Activated CD4-positive, alpha-beta T cell treated with anti-CD3 and anti-CD28 coated beads, Interleukin-2, amount 10 ng/mL, durations not matched to agents 7 days and 5 days (primary cell): ENCODE measurements at regions not wholly inside any gene's neighbourhood (a gene's known extent, or its start where the extent isn't known, plus 50 kb on each side); places are given as distances from the start of the nearest gene placed in this dataset.
"Not testable (repeated sequence)": the region's sequence is repeated elsewhere in the genome, so short reads cannot be mapped to it uniquely, and the experiment has no call there.

Source experiments
- CTCF ChIA-PET: fragments of 350-600 bp; sonication (Branson Sonifier 250); formaldehyde crosslinking; loops from one replicate; lab custom pipeline; 2021; ENCODE audit warnings: antibody characterized with exemption; lab: Charles Lee
- POLR2A ChIA-PET: fragments of 350-600 bp; sonication (Branson Sonifier 250); formaldehyde crosslinking; loops from one replicate; lab custom pipeline; 2021; ENCODE audit warnings: antibody characterized with exemption; lab: Charles Lee
- DNase-seq: peaks from one replicate; pipeline ENCODE4 v3.0.0-alpha.2; 2020
- H3K27ac Mint-ChIP-seq: one replicate; pipeline ENCODE4 v1.8.0; 2021; ENCODE audit warnings: mild to moderate bottlenecking, moderate library complexity, mixed read lengths
- H3K27me3 Mint-ChIP-seq: one replicate; pipeline ENCODE4 v1.8.0; 2021; ENCODE audit warnings: mixed read lengths
- H3K36me3 Mint-ChIP-seq: one replicate; pipeline ENCODE4 v1.8.0; 2021; ENCODE audit warnings: low read depth, mixed read lengths
- H3K4me1 Mint-ChIP-seq: one replicate; pipeline ENCODE4 v1.8.0; 2021; ENCODE audit warnings: mixed read lengths
- H3K4me3 Mint-ChIP-seq: one replicate; pipeline ENCODE4 v1.8.0; 2021; ENCODE audit warnings: mild to moderate bottlenecking, moderate library complexity, mixed read lengths
- H3K9me3 Mint-ChIP-seq: one replicate; pipeline ENCODE4 v1.8.0; 2021; ENCODE audit warnings: mixed read lengths

DNA sequence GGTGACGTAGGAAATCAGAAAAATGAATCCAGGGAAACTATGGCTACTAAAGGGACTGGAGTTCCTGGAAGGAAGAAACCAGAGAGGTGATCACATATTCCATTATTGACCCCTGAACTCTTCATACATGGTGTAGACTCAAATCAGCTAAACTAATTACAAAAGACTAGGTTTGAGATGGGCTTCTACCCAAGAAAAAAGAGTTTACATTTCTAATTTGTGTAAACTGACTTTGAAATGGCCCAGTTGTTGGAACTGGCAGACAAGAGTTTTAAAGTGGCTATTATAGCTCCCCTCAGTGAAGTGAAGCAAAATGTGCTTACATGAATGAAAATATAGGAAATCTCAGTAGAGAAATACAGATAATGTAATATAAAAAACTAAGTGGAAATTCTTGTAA is 1619.4 kb upstream of the SEL1L start:
- POLR2A ChIA-PET, result no interaction called here
- CTCF ChIA-PET, result no interaction called here

DNA sequence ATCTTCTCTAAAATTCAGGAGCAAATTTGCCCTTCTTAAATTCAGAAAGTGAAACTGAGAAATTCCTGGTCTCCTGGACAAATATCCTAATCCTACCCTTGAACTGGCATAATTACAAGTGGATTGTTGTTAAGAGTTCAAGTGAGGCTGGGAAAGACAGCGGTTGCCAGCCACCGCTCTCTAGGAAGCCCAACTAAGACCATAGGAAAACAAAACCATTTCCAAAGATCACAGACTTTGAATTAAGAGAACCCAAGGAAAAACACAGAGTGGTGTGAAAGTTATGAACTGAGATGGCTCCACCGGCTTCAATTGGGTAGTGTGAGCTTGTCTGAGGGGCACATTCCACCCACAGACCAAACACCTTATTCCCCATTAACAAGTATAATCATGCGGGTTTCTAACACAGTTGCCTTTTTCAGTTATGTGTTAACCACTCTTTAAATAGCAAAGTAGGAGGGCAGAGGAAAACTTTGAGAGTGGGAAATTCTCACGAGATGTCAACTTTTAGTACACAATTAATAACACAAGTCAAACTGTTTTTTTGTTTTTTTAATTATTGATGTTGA is 1628.8 kb upstream of the SEL1L start:
- no peak overlapping the region for H3K27ac Mint-ChIP-seq
- CTCF ChIA-PET, result no interaction called here
- peaks cover 3% of the 10 kb centered on the region for H3K9me3 Mint-ChIP-seq
- POLR2A ChIA-PET, result no interaction called here
- no peaks in the 10 kb centered on the region for H3K27me3 Mint-ChIP-seq
- no peaks in the 10 kb centered on the region for H3K4me1 Mint-ChIP-seq
- H3K36me3 Mint-ChIP-seq, result no peaks in the 10 kb centered on the region
- DNase-seq, result no peak
- no peak overlapping the region for H3K4me3 Mint-ChIP-seq

More for the DNA sequence above, 1619.4 kb upstream of the SEL1L start:
- Mint-ChIP-seq H3K27me3 (no peaks in the 10 kb centered on the region), H3K4me1 (no peaks in the 10 kb centered on the region), H3K4me3 (no peak overlapping the region), H3K9me3 (peaks cover 11% of the 10 kb centered on the region), H3K27ac (no peak overlapping the region), H3K36me3 (no peaks in the 10 kb centered on the region)
- no peak for DNase-seq

DNA sequence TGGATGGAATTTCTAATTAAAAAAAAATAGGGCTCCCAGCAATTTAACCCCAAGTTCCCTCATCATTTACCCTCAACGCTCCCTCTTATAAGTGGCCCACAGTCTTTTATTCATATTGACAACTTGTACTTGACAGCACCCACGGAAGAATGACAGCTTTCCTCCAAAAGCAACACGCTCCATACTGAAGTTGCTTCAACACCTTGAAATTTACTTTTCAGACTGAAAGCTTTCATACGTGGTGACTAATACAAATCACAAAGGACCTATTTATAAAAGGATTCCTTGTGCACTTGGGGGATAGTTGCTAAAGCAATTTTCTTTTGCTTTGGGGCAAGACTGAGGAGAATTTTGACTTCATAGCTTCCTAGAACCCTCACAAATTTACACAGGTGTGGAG is 1629.4 kb upstream of the SEL1L start:
- peaks cover 3% of the 10 kb centered on the region for H3K9me3 Mint-ChIP-seq
- H3K27ac Mint-ChIP-seq, result no peak overlapping the region
- no peaks in the 10 kb centered on the region for H3K27me3 Mint-ChIP-seq
- no peaks in the 10 kb centered on the region for H3K4me1 Mint-ChIP-seq
- CTCF ChIA-PET, result no interaction called here
- POLR2A ChIA-PET, result no interaction called here
- H3K36me3 Mint-ChIP-seq, result no peaks in the 10 kb centered on the region
- no peak for DNase-seq
- no peak overlapping the region for H3K4me3 Mint-ChIP-seq

DNA sequence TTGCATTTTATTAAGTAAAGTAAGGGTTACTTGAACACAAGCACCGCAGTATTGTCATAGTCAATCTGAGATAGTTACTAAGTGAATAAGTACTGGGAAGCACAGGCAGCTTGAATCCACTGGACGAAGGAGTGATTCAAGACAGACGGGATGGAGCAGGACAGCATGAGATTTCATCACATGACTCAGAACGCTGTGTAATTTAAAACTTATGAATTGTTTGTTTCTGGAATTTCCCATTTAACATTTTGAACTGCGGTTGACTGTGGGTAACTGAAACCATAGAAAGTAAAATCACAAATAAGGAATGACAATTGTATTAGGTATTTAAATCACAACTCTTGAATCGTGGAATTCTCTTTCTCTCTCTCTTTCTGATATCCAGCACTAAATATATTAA is 1630.4 kb upstream of the SEL1L start:
- H3K9me3 Mint-ChIP-seq, result peaks cover 3% of the 10 kb centered on the region
- ChIA-PET CTCF (no interaction called here), POLR2A (no interaction called here)
- H3K36me3 Mint-ChIP-seq, result no peaks in the 10 kb centered on the region
- H3K27me3 Mint-ChIP-seq, result no peaks in the 10 kb centered on the region
- H3K4me1 Mint-ChIP-seq, result no peaks in the 10 kb centered on the region
- DNase-seq, result no peak
- no peak overlapping the region for H3K4me3 Mint-ChIP-seq
- H3K27ac Mint-ChIP-seq, result no peak overlapping the region

DNA sequence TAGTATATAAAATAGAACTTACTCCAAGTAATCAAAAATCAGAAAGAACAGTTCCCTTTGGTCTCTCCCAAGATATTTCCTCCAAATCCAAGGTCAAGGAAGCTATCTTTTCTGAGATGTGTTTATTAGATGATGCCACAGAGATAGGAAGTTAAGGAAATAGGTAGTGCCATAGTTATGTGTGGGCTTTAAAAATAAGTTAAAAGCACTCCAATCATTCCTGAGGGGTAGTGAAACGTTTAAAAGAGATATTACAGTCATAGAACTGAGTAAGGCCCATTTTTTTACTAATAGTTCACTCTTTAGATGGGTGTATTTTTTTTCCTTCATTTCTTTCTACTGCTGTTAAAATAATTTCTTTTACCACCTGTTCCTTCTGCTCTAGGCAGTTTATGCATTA is 1630.9 kb upstream of the SEL1L start:
- no peaks in the 10 kb centered on the region for H3K36me3 Mint-ChIP-seq
- no peaks in the 10 kb centered on the region for H3K27me3 Mint-ChIP-seq
- H3K9me3 Mint-ChIP-seq, result peaks cover 3% of the 10 kb centered on the region
- H3K27ac Mint-ChIP-seq, result no peak overlapping the region
- CTCF ChIA-PET, result no interaction called here
- no peaks in the 10 kb centered on the region for H3K4me1 Mint-ChIP-seq
- DNase-seq, result no peak
- POLR2A ChIA-PET, result no interaction called here
- H3K4me3 Mint-ChIP-seq, result no peak overlapping the region

DNA sequence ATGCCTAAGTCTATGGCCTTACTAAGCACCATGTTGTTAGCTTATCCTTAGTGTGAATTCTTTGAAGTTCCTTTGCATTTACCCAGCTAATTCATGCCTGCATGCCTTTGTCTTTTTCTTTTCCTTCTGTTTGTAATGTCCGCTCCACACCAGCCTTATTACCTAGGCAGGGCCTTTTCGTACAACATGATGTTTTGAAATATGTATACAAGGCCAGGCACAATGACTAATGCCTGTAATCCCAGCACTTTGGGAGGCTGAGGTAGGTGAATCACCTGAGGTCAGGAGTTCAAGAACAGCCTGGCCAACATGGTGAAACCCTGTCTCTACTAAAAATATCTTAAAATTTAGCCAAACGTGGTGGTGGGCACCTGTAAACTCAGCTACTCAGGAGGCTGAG is 1636.5 kb upstream of the SEL1L start:
- Mint-ChIP-seq H3K4me1 (no peaks in the 10 kb centered on the region), H3K9me3 (peaks cover 5% of the 10 kb centered on the region), H3K4me3 (no peak overlapping the region), H3K36me3 (no peaks in the 10 kb centered on the region), H3K27me3 (no peaks in the 10 kb centered on the region), H3K27ac (no peak overlapping the region)
- ChIA-PET POLR2A (no interaction called here), CTCF (no interaction called here)
- no peak for DNase-seq

DNA sequence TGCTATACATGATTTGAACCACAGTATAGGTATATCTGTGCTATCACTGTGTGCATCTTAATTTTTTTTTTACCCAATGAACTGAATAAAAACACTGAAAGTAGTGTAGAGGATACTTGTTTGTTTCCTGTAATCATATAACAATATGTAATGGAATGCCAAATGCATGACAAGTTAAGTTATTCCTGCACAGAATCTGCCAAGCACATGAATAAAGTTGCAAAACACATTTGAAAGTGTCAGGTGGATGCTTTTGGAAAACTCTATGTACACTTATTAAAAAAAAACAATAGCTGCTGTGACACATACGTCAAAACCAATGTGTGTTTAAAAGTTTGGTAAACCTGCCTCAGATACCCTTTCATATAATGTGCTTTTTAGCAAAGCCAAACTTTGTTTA is 1638.1 kb upstream of the SEL1L start:
- POLR2A ChIA-PET, result no interaction called here
- no peaks in the 10 kb centered on the region for H3K27me3 Mint-ChIP-seq
- no peak for DNase-seq
- H3K36me3 Mint-ChIP-seq, result no peaks in the 10 kb centered on the region
- H3K27ac Mint-ChIP-seq, result no peak overlapping the region
- no peaks in the 10 kb centered on the region for H3K4me1 Mint-ChIP-seq
- CTCF ChIA-PET, result no interaction called here
- no peak overlapping the region for H3K4me3 Mint-ChIP-seq
- H3K9me3 Mint-ChIP-seq, result peaks cover 5% of the 10 kb centered on the region

DNA sequence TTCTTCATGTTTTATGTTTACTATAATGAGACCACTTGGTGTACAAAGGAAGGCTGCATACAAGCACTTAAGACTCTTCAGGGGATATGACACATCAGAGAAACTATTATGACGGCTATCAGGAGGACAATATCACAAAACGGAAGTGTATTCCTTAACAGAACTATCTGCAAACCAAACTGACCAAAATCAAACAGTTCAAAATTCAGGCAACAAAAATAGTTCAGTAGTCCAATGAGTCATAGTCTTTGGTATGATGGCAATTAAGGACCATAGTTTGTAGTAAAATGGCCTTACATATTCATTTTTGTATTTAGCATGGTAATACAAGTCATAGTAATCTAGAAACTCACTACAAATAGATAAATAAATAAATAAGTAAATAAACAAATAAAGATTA is 1638.7 kb upstream of the SEL1L start:
- no peak overlapping the region for H3K4me3 Mint-ChIP-seq
- POLR2A ChIA-PET, result no interaction called here
- H3K36me3 Mint-ChIP-seq, result no peaks in the 10 kb centered on the region
- no peak for DNase-seq
- peaks cover 5% of the 10 kb centered on the region for H3K9me3 Mint-ChIP-seq
- no peaks in the 10 kb centered on the region for H3K27me3 Mint-ChIP-seq
- CTCF ChIA-PET, result no interaction called here
- no peak overlapping the region for H3K27ac Mint-ChIP-seq
- H3K4me1 Mint-ChIP-seq, result no peaks in the 10 kb centered on the region

DNA sequence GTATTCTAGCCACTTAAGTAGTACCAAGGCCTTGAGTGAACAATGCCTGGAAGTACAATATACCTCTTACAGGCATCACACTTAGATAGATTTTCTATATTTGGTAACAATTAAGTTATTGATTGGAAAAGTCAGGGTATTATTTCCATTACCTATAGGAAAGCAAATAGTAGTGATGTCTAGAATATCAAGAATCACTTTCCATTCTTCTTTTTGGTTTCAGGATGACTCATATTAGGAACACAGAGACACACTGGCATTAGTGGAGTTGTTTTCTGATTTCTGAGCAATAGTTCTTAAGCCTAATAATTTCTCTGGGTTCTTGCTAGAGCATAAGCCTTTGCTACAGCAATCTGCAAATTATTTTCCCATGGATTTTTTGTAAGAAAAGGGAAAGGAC is 1640.0 kb upstream of the SEL1L start:
- H3K4me1 Mint-ChIP-seq, result no peaks in the 10 kb centered on the region
- H3K27me3 Mint-ChIP-seq, result no peaks in the 10 kb centered on the region
- H3K4me3 Mint-ChIP-seq, result no peak overlapping the region
- CTCF ChIA-PET, result no interaction called here
- no peak overlapping the region for H3K27ac Mint-ChIP-seq
- H3K9me3 Mint-ChIP-seq, result peaks cover 5% of the 10 kb centered on the region
- H3K36me3 Mint-ChIP-seq, result no peaks in the 10 kb centered on the region
- DNase-seq, result no peak
- POLR2A ChIA-PET, result no interaction called here

DNA sequence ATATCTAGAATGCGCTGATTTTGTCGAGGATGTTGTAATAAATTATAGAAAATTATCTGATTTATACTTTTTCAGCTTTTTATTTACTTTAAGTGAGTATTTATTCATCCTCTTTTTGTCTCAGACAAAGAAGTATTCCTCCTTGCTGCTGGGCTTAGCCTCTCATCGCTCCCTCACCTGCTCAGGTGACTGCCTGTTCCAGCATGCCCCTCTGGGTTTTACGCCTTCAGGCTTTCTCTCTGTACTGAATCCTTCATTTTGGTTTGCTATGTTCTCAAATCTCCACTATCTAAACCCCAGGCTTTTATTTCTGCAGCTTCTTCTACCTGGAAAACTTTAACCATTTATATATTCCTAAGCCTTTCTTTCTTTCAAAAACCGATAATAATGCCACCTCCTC is 1650.9 kb upstream of the SEL1L start:
- DNase-seq, result no peak
- ChIA-PET POLR2A (no interaction called here), CTCF (no interaction called here)
- H3K36me3 Mint-ChIP-seq, result no peaks in the 10 kb centered on the region
- no peaks in the 10 kb centered on the region for H3K4me1 Mint-ChIP-seq
- no peaks in the 10 kb centered on the region for H3K27me3 Mint-ChIP-seq
- no peak overlapping the region for H3K4me3 Mint-ChIP-seq
- H3K9me3 Mint-ChIP-seq, result no peaks in the 10 kb centered on the region
- H3K27ac Mint-ChIP-seq, result no peak overlapping the region

DNA sequence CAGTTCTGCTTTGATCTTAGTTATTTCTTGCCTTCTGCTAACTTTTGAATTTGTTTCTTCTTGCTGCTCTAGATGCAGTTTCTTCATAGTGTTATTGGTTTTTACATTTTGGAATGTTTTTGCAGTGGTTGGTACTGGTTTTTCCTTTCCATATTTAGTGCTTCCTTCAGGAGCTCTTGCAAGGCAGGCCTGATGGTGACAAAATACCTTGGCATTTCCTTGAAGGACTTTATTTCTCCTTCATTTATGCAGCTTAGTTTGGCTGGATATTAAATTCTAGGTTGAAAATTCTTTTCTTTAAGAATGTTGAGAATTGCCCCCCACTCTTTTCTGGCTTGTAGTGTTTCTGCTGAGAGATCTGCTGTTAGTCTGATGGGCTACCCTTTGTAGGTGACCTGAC is 1654.7 kb upstream of the SEL1L start:
- H3K27ac Mint-ChIP-seq, H3K4me3 Mint-ChIP-seq, H3K27me3 Mint-ChIP-seq, POLR2A ChIA-PET, CTCF ChIA-PET, H3K4me1 Mint-ChIP-seq, DNase-seq, H3K9me3 Mint-ChIP-seq, H3K36me3 Mint-ChIP-seq: not testable (repeated sequence)

DNA sequence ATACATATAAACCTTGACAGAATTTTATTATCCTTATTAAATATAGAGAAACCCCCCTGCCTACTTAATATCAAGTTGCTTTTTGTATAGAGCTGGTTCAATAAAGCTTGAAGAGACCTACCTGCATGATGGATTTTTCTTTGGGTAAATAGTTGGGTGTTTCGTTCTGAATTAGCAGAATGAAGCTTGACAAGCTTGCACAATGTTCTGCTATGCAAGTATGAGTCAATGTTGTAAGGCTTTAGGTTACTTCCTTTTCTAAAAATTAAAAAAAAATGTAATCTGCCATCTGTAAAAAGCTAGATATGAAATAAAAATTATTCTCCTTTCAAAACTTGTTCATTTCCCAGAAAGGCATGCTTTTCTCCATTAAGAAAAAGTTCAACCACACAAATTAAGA is 1662.6 kb upstream of the SEL1L start:
- ChIA-PET POLR2A (no interaction called here), CTCF (no interaction called here)
- H3K9me3 Mint-ChIP-seq, result peaks cover 6% of the 10 kb centered on the region
- H3K4me3 Mint-ChIP-seq, result no peak overlapping the region
- DNase-seq, result no peak
- no peaks in the 10 kb centered on the region for H3K36me3 Mint-ChIP-seq
- no peaks in the 10 kb centered on the region for H3K27me3 Mint-ChIP-seq
- no peaks in the 10 kb centered on the region for H3K4me1 Mint-ChIP-seq
- no peak overlapping the region for H3K27ac Mint-ChIP-seq

DNA sequence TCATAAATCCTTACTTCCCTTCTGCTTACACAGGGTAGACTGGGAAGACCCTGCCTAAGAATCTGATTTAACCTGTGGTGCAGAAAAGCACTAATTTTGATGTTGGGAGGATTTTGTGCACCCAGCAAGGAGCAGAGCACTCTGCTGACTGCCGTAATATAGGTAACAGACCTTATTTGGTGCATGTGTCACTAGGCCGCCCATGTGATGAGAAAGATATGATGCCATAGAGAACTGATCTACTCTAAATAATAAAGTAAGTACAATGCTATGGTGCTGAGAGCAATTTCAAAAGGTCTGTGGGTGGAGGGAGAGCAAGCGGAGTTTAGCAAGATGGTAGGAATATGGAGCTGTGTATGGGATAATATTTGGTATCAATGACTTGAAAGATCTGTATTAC is 1663.6 kb upstream of the SEL1L start:
- Mint-ChIP-seq H3K4me3 (no peak overlapping the region), H3K36me3 (no peaks in the 10 kb centered on the region), H3K27ac (no peak overlapping the region), H3K27me3 (no peaks in the 10 kb centered on the region), H3K4me1 (no peaks in the 10 kb centered on the region), H3K9me3 (peaks cover 6% of the 10 kb centered on the region)
- ChIA-PET CTCF (no interaction called here), POLR2A (no interaction called here)
- no peak for DNase-seq

DNA sequence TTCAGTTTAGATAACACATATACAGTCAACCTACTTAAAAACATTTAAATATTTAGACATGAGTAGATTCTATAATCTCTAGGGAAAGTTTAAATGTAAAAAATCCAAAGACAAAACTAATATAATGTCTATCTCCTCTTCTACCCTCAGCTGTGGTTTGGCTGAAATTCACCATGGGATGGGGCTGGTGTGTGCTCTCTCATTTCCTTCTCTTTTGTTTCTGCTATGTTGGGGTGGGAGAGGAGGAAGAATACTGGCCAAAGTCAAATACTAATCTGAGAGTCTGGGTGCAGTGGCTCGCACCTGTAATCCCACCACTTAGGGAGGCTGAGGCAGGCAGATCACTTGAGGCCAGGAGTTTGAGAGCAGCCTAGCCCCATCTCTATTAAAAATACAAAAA is 1673.9 kb upstream of the SEL1L start:
- H3K27ac Mint-ChIP-seq, result no peak overlapping the region
- H3K4me3 Mint-ChIP-seq, result no peak overlapping the region
- no peaks in the 10 kb centered on the region for H3K36me3 Mint-ChIP-seq
- H3K9me3 Mint-ChIP-seq, result no peaks in the 10 kb centered on the region
- no peaks in the 10 kb centered on the region for H3K27me3 Mint-ChIP-seq
- H3K4me1 Mint-ChIP-seq, result no peaks in the 10 kb centered on the region
- CTCF ChIA-PET, result no interaction called here
- POLR2A ChIA-PET, result no interaction called here
- DNase-seq, result no peak
